ENCODE measurements at regions not wholly inside any gene's neighbourhood (a gene's known extent, or its start where the extent isn't known, plus 50 kb on each side); places are given as distances from the start of the nearest gene placed in this dataset.

DNA sequence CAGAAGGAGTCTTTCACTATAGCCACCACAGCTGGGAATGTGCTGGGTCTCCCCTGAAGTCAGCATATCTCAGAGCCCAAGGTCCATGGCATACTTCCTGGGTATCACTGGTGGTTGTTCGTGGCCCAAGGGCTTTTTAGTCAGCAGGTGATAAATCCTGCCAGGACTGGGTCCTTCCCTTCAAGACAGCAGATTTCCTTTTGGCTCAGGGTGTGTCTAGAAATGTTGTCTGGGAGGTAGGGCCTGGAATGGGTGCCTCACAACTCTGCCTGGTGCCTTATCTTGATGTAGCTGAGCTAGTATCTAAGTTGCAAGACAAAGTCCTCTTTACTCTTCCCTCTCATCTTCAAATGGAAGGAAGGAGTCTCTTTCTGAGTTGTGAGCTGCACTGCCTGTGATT is 102.4 kb upstream of the TMLHE start:
- Histone ChIP-seq H3K27ac (replicated peaks) (no peak overlapping the region), H3K4me3 (replicated peaks; ENCODE audit: insufficient read depth, low read length) (no peak overlapping the region), H3K27me3 (ENCODE audit: insufficient read depth, poor library complexity, severe bottlenecking) (no peaks in the 10 kb centered on the region)
- no peak for TF ChIP-seq SPI1 (IDR thresholded peaks at IDR 0.05; ENCODE audit: borderline replicate concordance, low read depth)
- TF ChIP-seq, protein P1, sequence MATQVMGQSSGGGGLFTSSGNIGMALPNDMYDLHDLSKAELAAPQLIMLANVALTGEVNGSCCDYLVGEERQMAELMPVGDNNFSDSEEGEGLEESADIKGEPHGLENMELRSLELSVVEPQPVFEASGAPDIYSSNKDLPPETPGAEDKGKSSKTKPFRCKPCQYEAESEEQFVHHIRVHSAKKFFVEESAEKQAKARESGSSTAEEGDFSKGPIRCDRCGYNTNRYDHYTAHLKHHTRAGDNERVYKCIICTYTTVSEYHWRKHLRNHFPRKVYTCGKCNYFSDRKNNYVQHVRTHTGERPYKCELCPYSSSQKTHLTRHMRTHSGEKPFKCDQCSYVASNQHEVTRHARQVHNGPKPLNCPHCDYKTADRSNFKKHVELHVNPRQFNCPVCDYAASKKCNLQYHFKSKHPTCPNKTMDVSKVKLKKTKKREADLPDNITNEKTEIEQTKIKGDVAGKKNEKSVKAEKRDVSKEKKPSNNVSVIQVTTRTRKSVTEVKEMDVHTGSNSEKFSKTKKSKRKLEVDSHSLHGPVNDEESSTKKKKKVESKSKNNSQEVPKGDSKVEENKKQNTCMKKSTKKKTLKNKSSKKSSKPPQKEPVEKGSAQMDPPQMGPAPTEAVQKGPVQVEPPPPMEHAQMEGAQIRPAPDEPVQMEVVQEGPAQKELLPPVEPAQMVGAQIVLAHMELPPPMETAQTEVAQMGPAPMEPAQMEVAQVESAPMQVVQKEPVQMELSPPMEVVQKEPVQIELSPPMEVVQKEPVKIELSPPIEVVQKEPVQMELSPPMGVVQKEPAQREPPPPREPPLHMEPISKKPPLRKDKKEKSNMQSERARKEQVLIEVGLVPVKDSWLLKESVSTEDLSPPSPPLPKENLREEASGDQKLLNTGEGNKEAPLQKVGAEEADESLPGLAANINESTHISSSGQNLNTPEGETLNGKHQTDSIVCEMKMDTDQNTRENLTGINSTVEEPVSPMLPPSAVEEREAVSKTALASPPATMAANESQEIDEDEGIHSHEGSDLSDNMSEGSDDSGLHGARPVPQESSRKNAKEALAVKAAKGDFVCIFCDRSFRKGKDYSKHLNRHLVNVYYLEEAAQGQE (IDR thresholded peaks at IDR 0.05; ENCODE audit: insufficient replicate concordance, low read depth): no peak
- TF ChIP-seq GABPA (IDR thresholded peaks at IDR 0.05; ENCODE audit: low read depth): no peak
- TF ChIP-seq POLR2AphosphoS5 (IDR thresholded peaks at IDR 0.05; ENCODE audit: low read depth): no peak
- TF ChIP-seq, protein P2, sequence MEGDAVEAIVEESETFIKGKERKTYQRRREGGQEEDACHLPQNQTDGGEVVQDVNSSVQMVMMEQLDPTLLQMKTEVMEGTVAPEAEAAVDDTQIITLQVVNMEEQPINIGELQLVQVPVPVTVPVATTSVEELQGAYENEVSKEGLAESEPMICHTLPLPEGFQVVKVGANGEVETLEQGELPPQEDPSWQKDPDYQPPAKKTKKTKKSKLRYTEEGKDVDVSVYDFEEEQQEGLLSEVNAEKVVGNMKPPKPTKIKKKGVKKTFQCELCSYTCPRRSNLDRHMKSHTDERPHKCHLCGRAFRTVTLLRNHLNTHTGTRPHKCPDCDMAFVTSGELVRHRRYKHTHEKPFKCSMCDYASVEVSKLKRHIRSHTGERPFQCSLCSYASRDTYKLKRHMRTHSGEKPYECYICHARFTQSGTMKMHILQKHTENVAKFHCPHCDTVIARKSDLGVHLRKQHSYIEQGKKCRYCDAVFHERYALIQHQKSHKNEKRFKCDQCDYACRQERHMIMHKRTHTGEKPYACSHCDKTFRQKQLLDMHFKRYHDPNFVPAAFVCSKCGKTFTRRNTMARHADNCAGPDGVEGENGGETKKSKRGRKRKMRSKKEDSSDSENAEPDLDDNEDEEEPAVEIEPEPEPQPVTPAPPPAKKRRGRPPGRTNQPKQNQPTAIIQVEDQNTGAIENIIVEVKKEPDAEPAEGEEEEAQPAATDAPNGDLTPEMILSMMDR (IDR thresholded peaks at IDR 0.05; ENCODE audit: insufficient read depth, low read length): no peak
- DNase-seq (ENCODE audit: low read depth in 1 of 2, low spot score in 1 of 2): no peak

DNA sequence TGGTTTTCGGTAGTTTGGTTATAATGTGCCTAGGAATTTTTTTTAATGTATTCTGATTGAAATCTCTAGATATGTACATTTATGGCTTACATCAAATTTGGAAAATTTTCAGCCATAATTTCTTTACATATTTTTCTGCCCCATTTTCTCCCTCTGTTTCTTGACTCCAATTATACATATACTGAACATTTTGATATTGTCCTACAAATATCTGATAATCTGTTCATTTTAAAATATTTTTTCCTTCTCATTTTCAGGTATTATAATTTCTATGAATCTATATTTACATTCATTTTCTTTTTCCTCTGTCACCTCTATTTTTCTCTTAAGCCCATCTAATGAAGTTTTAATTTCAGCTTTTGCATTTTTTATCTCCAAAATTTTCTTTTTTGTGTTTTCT is 82.7 kb upstream of the TMLHE start:
- H3K4me3 ChIP-seq (replicated peaks; ENCODE audit: insufficient read depth, low read length): no peak overlapping the region
- no peak for DNase-seq (ENCODE audit: low read depth in 1 of 2, low spot score in 1 of 2)
- no peak for TF ChIP-seq POLR2AphosphoS5 (IDR thresholded peaks at IDR 0.05; ENCODE audit: low read depth)
- TF ChIP-seq, protein P1 (IDR thresholded peaks at IDR 0.05; ENCODE audit: insufficient replicate concordance, low read depth): no peak
- TF ChIP-seq, protein P2 (IDR thresholded peaks at IDR 0.05; ENCODE audit: insufficient read depth, low read length): no peak
- TF ChIP-seq SPI1 (IDR thresholded peaks at IDR 0.05; ENCODE audit: borderline replicate concordance, low read depth): no peak
- no peak for TF ChIP-seq GABPA (IDR thresholded peaks at IDR 0.05; ENCODE audit: low read depth)
- H3K27me3 ChIP-seq (ENCODE audit: insufficient read depth, poor library complexity, severe bottlenecking): no peaks in the 10 kb centered on the region
- no peak overlapping the region for H3K27ac ChIP-seq (replicated peaks)

DNA sequence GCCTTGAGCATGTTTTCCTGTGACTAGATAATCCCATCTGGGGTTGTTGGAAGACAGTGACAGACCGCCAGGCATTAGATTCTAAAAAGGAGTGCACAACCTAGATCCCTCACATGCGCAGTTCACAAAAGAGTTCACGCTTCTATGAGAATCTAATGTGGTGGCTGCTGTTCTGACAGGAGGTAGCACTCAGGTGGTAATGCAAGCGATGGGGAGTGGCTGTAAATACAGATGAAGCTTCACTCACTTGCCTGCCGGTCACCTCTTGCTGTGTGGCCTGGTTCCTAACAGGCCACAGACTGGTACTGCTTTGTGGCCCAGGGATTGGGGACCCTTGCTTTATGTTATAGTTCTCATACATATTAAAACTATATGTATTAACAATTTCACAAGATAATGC is 81.9 kb upstream of the TMLHE start:
- Histone ChIP-seq H3K4me3 (replicated peaks; ENCODE audit: insufficient read depth, low read length) (no peak overlapping the region), H3K27me3 (ENCODE audit: insufficient read depth, poor library complexity, severe bottlenecking) (no peaks in the 10 kb centered on the region), H3K27ac (replicated peaks) (no peak overlapping the region)
- DNase-seq (ENCODE audit: low read depth in 1 of 2, low spot score in 1 of 2): no peak
- no peak for TF ChIP-seq POLR2AphosphoS5 (IDR thresholded peaks at IDR 0.05; ENCODE audit: low read depth)
- TF ChIP-seq, protein P1 (IDR thresholded peaks at IDR 0.05; ENCODE audit: insufficient replicate concordance, low read depth): no peak
- TF ChIP-seq SPI1 (IDR thresholded peaks at IDR 0.05; ENCODE audit: borderline replicate concordance, low read depth): no peak
- TF ChIP-seq, protein P2 (IDR thresholded peaks at IDR 0.05; ENCODE audit: insufficient read depth, low read length): no peak
- TF ChIP-seq GABPA (IDR thresholded peaks at IDR 0.05; ENCODE audit: low read depth): no peak
